Fibroblast of pulmonary artery (primary cell): ENCODE measurements at regions not wholly inside any gene's neighbourhood (a gene's known extent, or its start where the extent isn't known, plus 50 kb on each side); places are given as distances from the start of the nearest gene placed in this dataset.

Experiments
- DNase-seq: peaks from one replicate; pipeline ENCODE4 v3.0.0-alpha.2; 2010; ENCODE audit warnings: low read depth
- H3K4me3 ChIP-seq: replicated peaks from 2 replicates; pipeline ENCODE4 v1.5.1; 2011; ENCODE audit warnings: low read depth, mild to moderate bottlenecking, control low read depth, low read length, moderate library complexity
- TF ChIP-seq, protein P1 (sequence below): IDR thresholded peaks from 2 replicates; pipeline ENCODE4 v1.5.1; 2011; ENCODE audit warnings: mild to moderate bottlenecking, control low read depth, low read length, inconsistent platforms; ENCODE audit errors: missing control alignments

DNA sequence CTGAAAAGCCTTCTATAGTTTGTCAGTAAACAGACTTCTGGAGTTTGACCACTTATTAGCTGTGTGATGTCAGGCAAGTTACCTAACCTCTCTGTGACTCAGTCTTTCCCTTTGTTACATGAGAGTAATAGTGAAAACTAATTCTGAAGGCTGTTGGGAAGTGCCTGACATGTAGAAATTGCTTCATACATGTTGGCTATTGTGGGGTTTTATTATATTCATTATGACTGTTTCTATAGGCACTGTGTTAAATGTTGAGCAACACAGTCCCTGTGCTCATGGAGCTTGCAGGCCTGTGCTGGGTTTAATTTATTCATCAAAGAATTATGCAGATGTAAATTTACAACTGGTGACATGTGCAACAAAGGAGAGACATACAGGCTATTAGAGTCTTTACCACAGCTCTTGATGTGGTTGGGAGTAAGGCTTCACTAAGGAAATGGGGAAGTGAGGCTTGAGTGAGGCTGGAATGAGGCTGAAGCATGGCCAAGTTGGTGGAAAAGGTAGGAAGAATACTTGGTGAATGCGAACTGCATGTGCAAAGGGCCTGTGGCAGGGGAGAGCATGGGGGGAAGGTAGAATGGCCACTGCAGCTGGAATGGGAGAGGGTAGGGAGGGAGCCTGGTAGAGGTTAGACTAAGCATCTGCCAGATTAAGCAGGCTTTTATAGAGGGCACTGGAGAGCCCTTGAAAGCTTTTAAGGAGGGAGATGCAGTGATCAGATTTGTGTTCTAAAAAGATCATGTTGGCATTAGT, 236.4 kb upstream of the CRY1 start:
- H3K4me3 ChIP-seq, result no peak overlapping the region
- TF ChIP-seq, protein P1, sequence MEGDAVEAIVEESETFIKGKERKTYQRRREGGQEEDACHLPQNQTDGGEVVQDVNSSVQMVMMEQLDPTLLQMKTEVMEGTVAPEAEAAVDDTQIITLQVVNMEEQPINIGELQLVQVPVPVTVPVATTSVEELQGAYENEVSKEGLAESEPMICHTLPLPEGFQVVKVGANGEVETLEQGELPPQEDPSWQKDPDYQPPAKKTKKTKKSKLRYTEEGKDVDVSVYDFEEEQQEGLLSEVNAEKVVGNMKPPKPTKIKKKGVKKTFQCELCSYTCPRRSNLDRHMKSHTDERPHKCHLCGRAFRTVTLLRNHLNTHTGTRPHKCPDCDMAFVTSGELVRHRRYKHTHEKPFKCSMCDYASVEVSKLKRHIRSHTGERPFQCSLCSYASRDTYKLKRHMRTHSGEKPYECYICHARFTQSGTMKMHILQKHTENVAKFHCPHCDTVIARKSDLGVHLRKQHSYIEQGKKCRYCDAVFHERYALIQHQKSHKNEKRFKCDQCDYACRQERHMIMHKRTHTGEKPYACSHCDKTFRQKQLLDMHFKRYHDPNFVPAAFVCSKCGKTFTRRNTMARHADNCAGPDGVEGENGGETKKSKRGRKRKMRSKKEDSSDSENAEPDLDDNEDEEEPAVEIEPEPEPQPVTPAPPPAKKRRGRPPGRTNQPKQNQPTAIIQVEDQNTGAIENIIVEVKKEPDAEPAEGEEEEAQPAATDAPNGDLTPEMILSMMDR, result no peak
- DNase-seq, result peak; percentile 66

- no peak for DNase-seq
- no peak overlapping the region for H3K4me3 ChIP-seq
- TF ChIP-seq, protein P1, result no peak
Measured at GRCh38 chr12:107330831-107331431, 237.6 kb upstream of the CRY1 start.

- TF ChIP-seq, protein P1, result no peak
- no peak overlapping the region for H3K4me3 ChIP-seq
- DNase-seq, result no peak
Measured at GRCh38 chr12:107331471-107331870, 238.1 kb upstream of the CRY1 start.

- TF ChIP-seq, protein P1, result no peak
- H3K4me3 ChIP-seq, result no peak overlapping the region
- no peak for DNase-seq
Measured at GRCh38 chr12:107331912-107332311, 238.6 kb upstream of the CRY1 start.

DNA sequence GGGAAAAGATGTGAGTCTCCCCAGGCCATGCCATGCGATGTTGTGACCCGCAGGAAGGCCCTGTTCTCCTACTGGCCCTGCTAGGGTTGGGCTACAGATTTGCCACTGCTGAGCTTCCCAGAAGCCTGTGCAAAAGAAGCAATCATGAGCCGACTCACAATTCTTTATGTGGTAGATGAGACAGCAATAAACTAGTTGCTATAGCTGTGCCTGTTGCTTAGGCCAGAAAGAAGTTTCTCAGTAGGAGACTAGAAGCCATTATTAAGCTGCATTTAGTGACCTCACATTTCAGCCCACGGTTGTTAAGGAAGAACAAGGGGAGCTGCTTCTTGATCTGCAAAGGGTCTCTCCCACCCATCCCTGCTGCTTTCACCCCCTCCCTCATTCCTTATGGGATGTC, 239.4 kb upstream of the CRY1 start:
- no peak overlapping the region for H3K4me3 ChIP-seq
- no peak for DNase-seq
- TF ChIP-seq, protein P1, result no peak

- no peak overlapping the region for H3K4me3 ChIP-seq
- no peak for DNase-seq
- TF ChIP-seq, protein P1, result no peak
Measured at GRCh38 chr12:107335802-107336570, 242.6 kb upstream of the CRY1 start.
